MM.1S (cell line): ENCODE measurements at regions not wholly inside any gene's neighbourhood (a gene's known extent, or its start where the extent isn't known, plus 50 kb on each side); places are given as distances from the start of the nearest gene placed in this dataset.

Experiments
- DNase-seq: peaks from one replicate; pipeline ENCODE4 v3.0.0-alpha.2; 2015
- H2AFZ ChIP-seq: fragments of 300-600 bp; sonication (generic); 2 replicates; pipeline ENCODE4 v1.6.0; 2016; ENCODE audit warnings: antibody characterized with exemption, low read length
- H3F3A ChIP-seq: fragments of 300-600 bp; sonication (generic); 2 replicates; pipeline ENCODE4 v1.6.1; 2016; ENCODE audit warnings: mild to moderate bottlenecking, antibody characterized with exemption, low read length, moderate library complexity, mixed read lengths; ENCODE audit not compliant: insufficient read depth
- H3K27ac ChIP-seq: fragments of 300-600 bp; sonication (generic); 2 replicates; pipeline ENCODE4 v1.5.1; 2016; ENCODE audit warnings: mild to moderate bottlenecking, low read length
- H3K27me3 ChIP-seq: fragments of 300-600 bp; sonication (generic); replicated peaks from 2 replicates; pipeline ENCODE4 v1.6.0; 2016; ENCODE audit warnings: low read length; ENCODE audit not compliant: insufficient read depth
- H3K36me3 ChIP-seq: fragments of 300-600 bp; sonication (generic); replicated peaks from 2 replicates; pipeline ENCODE4 v1.6.1; 2016; ENCODE audit warnings: mild to moderate bottlenecking, low read length, mixed read lengths; ENCODE audit not compliant: insufficient read depth
- H3K4me1 ChIP-seq: fragments of 300-600 bp; sonication (generic); 2 replicates; pipeline ENCODE4 v1.6.1; 2016; ENCODE audit warnings: low read length, mixed read lengths
- H3K4me2 ChIP-seq: fragments of 300-600 bp; sonication (generic); 2 replicates; pipeline ENCODE4 v1.6.0; 2016; ENCODE audit warnings: low read depth, low read length
- H3K4me3 ChIP-seq: fragments of 300-600 bp; sonication (generic); 2 replicates; pipeline ENCODE4 v1.5.1; 2016; ENCODE audit warnings: low read length, mixed read lengths
- H3K79me2 ChIP-seq: fragments of 300-600 bp; sonication (generic); 2 replicates; pipeline ENCODE4 v1.6.1; 2016; ENCODE audit warnings: mixed run types, low read length, mixed read lengths
- H3K9ac ChIP-seq: fragments of 300-600 bp; sonication (generic); 2 replicates; pipeline ENCODE4 v1.6.1; 2016; ENCODE audit warnings: low read length, mixed read lengths
- H3K9me2 ChIP-seq: fragments of 300-600 bp; sonication (generic); replicated peaks from 2 replicates; pipeline ENCODE4 v1.6.1; 2016; ENCODE audit warnings: mild to moderate bottlenecking, low read length, mixed read lengths; ENCODE audit not compliant: insufficient read depth
- H3K9me3 ChIP-seq: fragments of 300-600 bp; sonication (generic); replicated peaks from 2 replicates; pipeline ENCODE4 v1.6.1; 2016; ENCODE audit warnings: mild to moderate bottlenecking, low read length, mixed read lengths; ENCODE audit not compliant: insufficient read depth
- H4K20me1 ChIP-seq: fragments of 300-600 bp; sonication (generic); 2 replicates; pipeline ENCODE4 v1.6.1; 2016; ENCODE audit warnings: mild to moderate bottlenecking, low read length, moderate library complexity, mixed read lengths; ENCODE audit not compliant: insufficient read depth
- CTCF ChIP-seq: fragments of 300-600 bp; sonication (generic); IDR thresholded peaks from 2 replicates; pipeline ENCODE4 v1.5.1; 2016; ENCODE audit warnings: antibody characterized with exemption, low read length, mixed read lengths
- EZH2 ChIP-seq: fragments of 300-600 bp; sonication (generic); optimal IDR thresholded peaks from 2 replicates; pipeline ENCODE3; 2017; ENCODE audit warnings: low read depth, mild to moderate bottlenecking, antibody characterized with exemption, low read length, mixed read lengths
- EZH2phosphoT487 ChIP-seq: fragments of 300-600 bp; sonication (generic); IDR thresholded peaks from 2 replicates; pipeline ENCODE4 v1.6.1; 2018; ENCODE audit warnings: antibody characterized with exemption, low read length

- no peak overlapping the region for H3K9ac ChIP-seq
- H3K9me2 ChIP-seq, result no peaks in the 10 kb centered on the region
- H3K27me3 ChIP-seq, result no peaks in the 10 kb centered on the region
- no peak overlapping the region for H3K4me2 ChIP-seq
- DNase-seq, result no peak
- H3K79me2 ChIP-seq, result no peaks in the 10 kb centered on the region
- no peaks in the 10 kb centered on the region for H3K9me3 ChIP-seq
- H3K36me3 ChIP-seq, result no peaks in the 10 kb centered on the region
- no peak overlapping the region for H2AFZ ChIP-seq
- no peaks in the 10 kb centered on the region for H4K20me1 ChIP-seq
- H3K4me1 ChIP-seq, result no peaks in the 10 kb centered on the region
- no peak for TF ChIP-seq EZH2phosphoT487
- TF ChIP-seq CTCF, result no peak
- no peak for TF ChIP-seq EZH2
- H3K4me3 ChIP-seq, result no peak overlapping the region
- no peak overlapping the region for H3K27ac ChIP-seq
- H3F3A ChIP-seq, result no peaks in the 10 kb centered on the region
These were observed 1151.7 kb downstream of the VRK1 start for GRCh38 chr14:97948841-97949240.

GRCh38 chr14:97956581-97957340, 1159.6 kb downstream of the VRK1 start:
- Histone ChIP-seq H3K9ac (no peak overlapping the region), H3K36me3 (no peaks in the 10 kb centered on the region), H3K9me2 (no peaks in the 10 kb centered on the region), H3K27ac (no peak overlapping the region), H3F3A (no peaks in the 10 kb centered on the region), H3K27me3 (no peaks in the 10 kb centered on the region), H3K9me3 (no peaks in the 10 kb centered on the region), H4K20me1 (no peaks in the 10 kb centered on the region), H3K4me2 (no peak overlapping the region), H3K4me1 (no peaks in the 10 kb centered on the region), H3K4me3 (no peak overlapping the region), H3K79me2 (no peaks in the 10 kb centered on the region), H2AFZ (no peak overlapping the region)
- DNase-seq, result no peak
- no peak for TF ChIP-seq EZH2

- no peaks in the 10 kb centered on the region for H3K9me3 ChIP-seq
- H2AFZ ChIP-seq, result no peak overlapping the region
- no peaks in the 10 kb centered on the region for H3K9me2 ChIP-seq
- no peak overlapping the region for H3K4me2 ChIP-seq
- no peaks in the 10 kb centered on the region for H3K79me2 ChIP-seq
- no peak for DNase-seq
- no peak overlapping the region for H3K27ac ChIP-seq
- TF ChIP-seq EZH2phosphoT487, result no peak
- TF ChIP-seq EZH2, result no peak
- no peak for TF ChIP-seq CTCF
- H3K36me3 ChIP-seq, result no peaks in the 10 kb centered on the region
- no peaks in the 10 kb centered on the region for H3F3A ChIP-seq
- no peaks in the 10 kb centered on the region for H3K27me3 ChIP-seq
- no peak overlapping the region for H3K4me3 ChIP-seq
- H3K4me1 ChIP-seq, result no peaks in the 10 kb centered on the region
- H4K20me1 ChIP-seq, result no peaks in the 10 kb centered on the region
- H3K9ac ChIP-seq, result no peak overlapping the region
These were observed 1162.1 kb downstream of the VRK1 start for GRCh38 chr14:97959251-97959650.

- TF ChIP-seq EZH2, result no peak
- TF ChIP-seq EZH2phosphoT487, result no peak
- no peak for TF ChIP-seq CTCF
- Histone ChIP-seq H3K9me2 (no peaks in the 10 kb centered on the region), H3K9ac (no peak overlapping the region), H3K27ac (no peak overlapping the region), H3K36me3 (no peaks in the 10 kb centered on the region), H3K27me3 (no peaks in the 10 kb centered on the region), H3K4me1 (no peaks in the 10 kb centered on the region), H3K4me2 (no peak overlapping the region), H3K79me2 (no peaks in the 10 kb centered on the region), H3F3A (no peaks in the 10 kb centered on the region), H3K9me3 (no peaks in the 10 kb centered on the region), H2AFZ (no peak overlapping the region), H3K4me3 (no peak overlapping the region), H4K20me1 (no peaks in the 10 kb centered on the region)
- no peak for DNase-seq
These were observed 1163.3 kb downstream of the VRK1 start for GRCh38 chr14:97960436-97960835.
